Anterior cingulate cortex (tissue), 58 donors: ENCODE measurements at regions not wholly inside any gene's neighbourhood (a gene's known extent, or its start where the extent isn't known, plus 50 kb on each side); places are given as distances from the start of the nearest gene placed in this dataset.
"Not testable (repeated sequence)": the region's sequence is repeated elsewhere in the genome, so short reads cannot be mapped to it uniquely, and the experiment has no call there.

Experiments used
- DNase-seq, 58 donors: peaks; one replicate each; lab custom pipeline; 2025; lab: John Stamatoyannopoulos, UW

DNA sequence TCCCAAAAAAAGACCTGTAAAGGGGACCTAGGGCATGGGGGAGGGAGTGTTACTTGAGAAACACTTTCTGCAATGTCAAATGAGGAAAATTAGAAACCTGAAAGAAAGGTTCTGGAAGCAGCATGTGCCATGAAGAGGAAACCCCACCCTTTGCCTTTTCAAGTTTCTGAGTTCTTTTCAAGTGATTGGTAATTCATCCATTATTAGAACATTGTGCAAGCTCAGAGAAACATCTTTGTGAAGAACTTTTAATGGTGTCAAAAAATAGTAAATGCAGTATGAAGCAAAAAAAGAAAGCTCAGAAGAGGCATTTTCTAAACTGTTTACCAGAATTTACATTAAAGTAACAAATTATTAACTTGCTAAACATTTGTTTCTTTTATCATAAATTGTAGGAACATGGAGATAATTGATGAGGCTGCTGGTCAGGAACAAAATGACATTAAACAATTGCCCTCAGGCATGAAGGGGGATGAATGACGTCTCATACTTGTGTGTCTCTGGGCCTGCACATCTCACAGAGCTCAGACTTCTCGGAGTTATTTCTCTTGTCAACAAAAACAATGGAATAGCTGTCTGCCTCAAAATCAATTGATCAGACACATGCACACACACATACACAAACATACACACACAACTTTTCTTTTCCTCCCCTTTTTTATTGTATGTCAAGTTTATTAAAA, 1946.0 kb upstream of the CDH6 start:
- no peak for DNase-seq

DNA sequence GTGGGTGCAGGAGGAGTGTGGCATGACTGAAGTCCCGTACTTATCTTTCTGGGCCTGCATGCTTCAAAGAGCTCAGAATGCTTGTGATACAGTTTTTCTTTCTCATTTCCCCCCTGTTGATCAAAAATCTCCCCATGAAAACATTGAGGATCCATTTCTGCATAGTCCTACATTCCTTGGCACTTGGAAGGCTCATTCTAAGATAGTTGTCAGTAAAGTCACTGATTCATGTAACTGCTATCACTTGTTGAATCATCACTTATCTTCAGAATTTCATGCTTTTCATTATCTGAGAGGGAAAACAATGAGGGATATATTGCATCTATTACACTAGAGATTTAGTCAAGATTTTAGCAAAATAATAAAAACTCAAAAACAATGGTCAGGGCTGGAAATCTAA, 1953.1 kb upstream of the CDH6 start:
- DNase-seq: no peak

DNA sequence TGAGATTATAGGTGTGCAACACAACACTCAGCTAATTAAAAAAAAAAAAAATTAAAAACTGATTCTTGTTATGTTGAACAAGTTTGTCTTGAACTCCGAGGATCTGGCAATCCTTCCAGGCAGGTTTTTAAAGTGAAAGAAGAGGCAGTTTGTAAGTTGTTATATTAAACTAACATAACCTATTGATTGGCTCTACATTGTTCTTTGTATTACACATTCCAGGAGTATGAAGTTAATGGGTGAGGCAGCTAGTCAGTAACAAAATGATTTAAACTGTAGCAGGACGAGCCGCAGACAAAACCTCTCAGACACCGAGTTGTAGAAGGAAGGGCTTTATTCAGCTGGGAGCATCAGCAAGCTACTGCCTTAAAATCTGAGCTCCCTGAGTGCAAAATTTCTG, 1953.9 kb upstream of the CDH6 start:
- no peak for DNase-seq

DNA sequence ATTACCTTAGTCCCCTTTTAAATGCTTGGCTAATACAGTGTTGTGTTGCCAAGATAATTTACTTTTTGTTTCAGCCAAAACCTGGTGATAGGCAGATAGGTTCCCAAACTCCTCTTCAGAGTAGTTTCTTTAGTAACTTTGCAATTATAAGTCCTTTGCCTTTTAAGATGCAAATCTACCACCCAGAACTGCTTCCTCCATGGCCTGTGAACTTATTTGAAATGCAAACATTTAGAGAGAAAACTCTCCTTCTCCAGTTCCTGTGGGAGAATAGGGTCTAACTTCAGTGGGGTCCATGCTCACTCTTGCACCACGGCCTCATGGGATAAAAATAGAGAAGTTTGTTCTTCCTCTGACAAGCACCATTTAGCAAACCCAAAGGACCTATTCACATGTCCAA, 1955.4 kb upstream of the CDH6 start:
- DNase-seq: no peak

DNA sequence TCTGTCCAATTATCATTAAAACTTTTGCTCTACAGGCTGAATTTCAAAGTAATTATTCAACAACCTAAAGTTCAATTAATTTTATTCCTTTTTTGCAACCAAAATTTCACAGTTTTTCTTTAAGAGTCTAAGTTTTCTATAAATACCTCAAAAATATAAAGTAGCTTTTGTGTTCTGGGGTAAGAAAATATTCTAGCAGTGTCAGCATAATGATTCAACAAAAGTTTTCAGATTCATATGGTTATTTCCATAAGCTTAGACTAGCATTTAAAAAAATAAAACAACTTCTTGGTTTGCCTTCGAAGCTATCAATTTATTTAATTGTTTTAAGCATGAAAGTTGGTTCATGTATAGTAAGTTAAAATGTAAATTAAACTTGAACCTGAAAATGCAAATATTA, 1962.3 kb upstream of the CDH6 start:
- DNase-seq: no peak

DNA sequence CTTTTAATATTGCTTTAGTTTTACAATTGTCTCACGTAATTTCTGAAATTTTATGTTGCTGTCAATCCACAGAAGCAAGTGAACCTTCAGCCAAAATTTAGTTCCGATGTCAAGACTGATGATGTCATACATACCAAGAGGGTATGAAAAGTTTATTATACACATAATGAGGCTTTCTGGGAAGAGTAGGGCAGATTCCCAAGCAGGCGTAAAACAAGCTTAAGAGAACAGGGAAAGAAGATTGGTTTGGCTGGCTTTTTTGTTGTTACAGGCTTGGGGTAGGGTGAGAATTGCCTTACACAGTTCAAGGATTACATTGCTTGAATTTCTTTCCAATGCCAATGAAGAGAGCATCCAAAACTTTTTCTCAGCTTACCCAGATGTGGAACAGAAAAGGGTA, 1962.9 kb upstream of the CDH6 start:
- no peak for DNase-seq

DNA sequence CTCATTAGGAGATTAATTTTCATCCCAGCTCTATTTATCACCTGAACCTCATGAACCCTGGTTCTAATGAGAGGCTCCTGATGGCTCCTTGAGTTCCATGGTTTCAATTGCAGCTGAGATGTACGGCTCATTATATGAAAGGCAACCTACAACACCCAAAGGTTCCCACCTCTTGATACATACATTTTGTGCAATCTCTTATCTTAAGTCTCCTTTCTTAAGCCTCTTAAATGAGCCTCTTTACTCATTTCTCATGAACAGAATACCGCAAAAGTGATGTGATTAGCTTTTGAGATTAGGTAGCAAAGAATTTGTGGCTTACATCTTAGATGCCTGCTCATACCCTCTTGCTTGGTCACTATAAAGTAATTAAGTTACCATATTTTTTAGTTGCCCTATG, 1964.0 kb upstream of the CDH6 start:
- no peak for DNase-seq

DNA sequence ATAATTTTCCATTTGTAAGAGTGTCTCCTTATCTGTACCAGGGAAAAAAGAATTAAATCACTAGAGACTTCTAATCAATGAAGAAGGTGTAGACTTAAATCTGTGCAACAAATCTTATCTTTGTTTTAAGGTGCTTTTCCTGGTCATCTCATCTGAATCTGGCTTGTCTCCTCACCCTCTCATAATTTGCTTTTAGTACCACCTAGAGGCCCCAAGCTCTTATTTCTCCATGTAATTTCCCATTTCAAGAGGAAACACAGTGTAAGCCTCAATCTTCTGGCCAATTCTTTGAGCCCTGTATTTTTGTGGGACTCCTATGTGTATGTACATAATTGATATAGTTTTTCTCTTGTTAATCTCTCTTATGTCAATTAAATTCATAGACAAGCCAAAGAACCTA, 1975.3 kb upstream of the CDH6 start:
- no peak for DNase-seq

DNA sequence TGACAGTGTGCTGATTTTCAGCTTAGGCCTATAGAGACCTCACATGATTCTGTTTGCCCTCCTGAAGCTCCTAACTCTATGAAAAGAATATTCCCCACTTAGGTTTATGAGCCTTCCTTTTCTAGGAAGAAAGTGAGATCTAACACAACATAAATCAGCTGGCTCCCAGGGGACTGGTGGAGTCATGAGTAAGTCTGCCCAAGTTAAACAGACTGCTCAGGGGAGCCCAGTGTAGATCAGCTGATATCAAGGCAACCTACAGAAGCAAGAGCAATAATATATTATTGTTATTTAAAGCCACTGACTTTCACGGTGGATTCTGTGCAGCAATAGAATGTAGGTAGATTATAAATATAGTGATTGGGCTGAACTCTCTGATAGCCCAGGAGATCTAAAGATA, 1978.6 kb upstream of the CDH6 start:
- DNase-seq: no peak

DNA sequence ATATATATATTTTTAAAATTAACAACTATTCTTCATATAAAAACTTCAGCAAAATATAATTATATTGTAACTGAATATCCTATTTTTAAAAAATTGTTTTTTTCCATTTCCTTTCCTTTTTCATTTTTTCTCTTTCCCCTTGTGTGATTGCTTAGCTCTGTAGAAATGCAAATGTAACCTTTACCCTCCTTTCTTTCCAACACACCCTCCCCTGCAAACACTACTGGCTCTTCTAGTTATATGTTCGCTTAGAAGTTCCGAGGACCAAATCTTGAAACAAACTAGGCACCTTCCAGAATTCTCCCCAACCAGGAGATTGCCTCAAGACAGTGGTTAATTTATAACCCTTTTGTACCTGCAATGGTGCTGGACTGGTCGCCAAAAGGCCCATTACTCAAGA, 1980.0 kb upstream of the CDH6 start:
- DNase-seq: no peak

DNA sequence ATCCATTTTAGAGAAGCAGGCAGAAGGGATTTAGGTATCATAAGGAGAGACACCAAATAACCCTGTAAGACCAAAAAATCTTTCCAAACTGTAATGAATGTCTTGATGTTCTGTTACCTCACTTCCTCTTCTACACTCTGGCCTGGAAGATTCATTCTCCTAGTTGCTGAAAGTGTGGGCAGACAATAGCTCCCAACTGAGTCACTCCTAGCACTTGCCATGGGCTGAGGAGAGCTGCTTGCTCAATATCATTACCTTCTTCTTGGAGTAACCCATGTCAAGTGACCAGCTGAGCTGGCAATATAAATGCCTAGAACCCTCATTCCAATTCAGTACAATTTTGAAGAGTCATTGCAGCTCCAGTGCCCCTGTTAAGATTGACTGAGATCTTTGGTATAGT, 1985.5 kb upstream of the CDH6 start:
- DNase-seq: no peak

DNA sequence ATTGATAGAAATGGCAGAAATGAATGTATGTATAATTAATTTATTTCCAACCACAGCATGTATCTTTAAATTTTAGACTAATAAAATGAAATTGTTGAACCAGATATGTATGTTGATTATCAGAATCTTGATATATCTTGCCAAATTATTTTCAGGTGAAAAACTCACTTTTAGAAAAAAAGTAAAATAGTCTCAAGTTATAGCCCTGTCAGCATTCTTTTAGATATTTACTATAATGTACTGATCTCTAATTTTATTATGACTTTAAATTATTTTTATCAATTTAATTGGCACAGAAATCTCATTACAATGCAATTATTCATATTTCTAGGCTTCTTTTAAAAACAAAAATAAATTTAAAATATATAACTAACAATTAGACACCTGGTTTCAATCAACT, 1990.4 kb upstream of the CDH6 start:
- DNase-seq: no peak

DNA sequence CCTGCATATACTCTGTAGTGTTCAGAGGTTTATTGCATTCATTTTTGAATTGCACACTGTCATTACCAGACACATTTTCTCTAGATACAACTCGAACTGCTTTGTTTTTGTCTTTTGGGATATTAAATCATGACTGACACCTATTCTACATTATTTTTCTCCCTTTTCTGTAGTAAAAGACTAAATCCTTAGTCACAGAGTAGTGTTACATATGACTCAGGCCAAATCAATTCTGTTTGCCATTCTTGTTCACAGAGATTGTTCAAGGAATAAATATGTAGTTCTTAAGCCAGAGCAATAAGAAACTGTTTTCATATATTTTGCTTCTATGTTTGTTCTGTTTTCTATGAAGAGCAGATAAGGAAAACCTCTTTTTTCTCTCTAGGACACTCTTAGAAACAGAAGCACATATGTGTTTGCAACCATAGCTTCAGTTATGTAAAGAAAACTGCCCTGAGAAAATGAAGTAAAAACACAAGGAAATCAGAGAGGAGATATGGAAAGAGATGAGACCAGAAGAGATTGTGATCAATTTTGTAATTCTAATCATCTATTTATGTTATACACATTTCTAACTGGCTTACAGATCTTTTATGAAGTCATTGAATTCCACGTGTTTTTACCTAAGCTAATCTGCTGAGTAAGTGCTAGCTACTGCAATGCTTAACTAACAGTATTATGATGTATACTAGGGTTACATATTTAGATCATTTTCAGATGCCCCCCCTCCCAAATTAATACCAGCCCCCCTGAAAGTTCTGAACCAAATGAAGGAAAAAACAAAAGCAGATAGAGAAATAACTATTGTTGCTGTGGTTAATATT, 1995.6 kb upstream of the CDH6 start:
- no peak for DNase-seq

DNA sequence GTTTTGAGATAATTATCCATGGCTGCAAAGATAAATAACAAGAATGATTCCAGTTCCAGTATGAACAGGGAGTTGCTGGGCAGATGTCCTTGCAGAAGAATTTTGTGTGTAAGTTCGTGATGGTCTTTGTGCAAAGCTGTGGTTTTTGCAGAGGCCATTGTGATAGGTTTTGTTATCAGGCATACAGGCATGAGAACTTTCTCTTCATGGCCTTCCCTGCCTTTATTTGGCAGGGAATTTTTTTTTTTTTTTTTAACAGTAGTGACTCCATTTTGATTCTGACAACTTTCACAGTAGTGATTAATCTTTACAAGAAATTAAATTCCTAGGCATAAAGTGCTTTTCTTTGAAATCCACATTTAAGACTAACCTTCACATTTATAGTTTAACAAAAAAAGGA, 1999.5 kb upstream of the CDH6 start:
- DNase-seq: no peak

DNA sequence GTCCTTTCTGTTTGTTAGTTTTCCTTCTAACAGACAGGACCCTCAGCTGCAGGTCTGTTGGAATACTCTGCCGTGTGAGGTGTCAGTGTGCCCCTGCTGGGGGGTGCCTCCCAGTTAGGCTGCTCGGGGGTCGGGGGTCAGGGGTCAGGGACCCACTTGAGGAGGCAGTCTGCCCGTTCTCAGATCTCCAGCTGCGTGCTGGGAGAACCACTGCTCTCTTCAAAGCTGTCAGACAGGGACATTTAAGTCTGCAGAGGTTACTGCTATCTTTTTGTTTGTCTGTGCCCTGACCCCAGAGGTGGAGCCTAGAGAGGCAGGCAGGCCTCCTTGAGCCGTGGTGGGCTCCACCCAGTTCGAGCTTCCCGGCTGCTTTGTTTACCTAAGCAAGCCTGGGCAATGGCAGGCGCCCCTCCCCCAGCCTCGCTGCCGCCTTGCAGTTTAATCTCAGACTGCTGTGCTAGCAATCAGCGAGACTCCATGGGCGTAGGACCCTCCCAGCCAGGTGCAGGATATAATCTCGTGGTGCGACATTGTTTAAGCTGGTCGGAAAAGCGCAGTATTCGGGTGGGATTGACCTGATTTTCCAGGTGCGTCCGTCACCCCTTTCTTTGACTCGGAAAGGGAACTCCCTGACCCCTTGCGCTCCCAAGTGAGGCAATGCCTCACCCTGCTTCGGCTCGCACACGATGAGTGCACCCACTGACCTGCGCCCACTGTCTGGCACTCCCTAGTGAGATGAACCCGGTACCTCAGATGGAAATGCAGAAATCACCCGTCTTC, 2002.0 kb upstream of the CDH6 start:
- DNase-seq: not testable (repeated sequence)

DNA sequence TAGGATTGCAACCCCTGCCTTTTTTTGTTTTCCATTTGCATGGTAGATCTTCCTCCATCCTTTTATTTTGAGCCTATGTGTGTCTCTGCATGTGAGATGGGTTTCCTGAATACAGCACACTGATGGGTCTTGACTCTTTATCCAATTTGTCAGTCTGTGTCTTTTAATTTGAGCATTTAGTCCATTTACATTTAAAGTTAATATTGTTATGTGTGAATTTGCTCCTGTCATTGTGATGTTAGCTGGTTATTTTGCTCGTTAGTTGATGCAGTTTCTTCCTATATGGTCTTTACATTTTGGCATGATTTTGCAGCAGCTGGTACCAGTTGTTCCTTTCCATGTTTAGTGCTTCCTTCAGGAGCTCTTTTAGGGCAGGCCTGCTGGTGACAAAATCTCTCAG, 2003.1 kb upstream of the CDH6 start:
- not testable (repeated sequence) for DNase-seq

DNA sequence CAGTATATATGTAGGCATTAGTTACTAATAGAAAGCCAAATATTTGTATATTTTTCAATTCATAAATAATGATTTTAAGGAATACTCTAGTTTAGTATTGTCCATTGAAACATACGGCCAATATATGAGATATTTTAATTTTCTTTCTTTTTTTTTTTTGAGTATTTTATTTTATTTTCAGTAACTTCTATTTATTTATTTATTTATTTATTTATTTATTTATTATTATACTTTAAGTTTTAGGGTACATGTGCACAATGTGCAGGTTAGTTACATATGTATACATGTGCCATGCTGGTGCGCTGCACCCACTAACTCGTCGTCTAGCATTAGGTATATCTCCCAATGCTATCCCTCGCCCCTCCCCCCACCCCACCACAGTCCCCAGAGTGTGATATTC, 2007.1 kb upstream of the CDH6 start:
- DNase-seq: not testable (repeated sequence)

DNA sequence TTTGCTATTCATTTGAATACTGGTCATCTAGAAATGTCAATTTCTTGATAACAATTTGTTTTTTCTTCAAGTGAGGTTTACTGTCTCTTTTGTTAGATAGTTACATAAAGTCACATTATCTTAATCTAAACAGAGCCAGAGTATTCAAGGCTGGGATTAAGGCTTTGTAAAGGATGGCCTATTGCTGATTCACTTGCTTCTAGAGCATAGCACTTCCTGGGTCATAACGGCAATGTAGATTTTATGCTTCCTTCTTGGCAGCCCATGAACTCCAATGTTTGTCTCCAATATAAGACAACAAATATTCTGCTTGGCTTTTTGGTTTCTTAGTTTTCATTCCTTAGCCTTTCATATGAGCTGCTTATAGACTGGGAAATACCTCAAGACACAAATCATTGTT, 2007.9 kb upstream of the CDH6 start:
- no peak for DNase-seq

DNA sequence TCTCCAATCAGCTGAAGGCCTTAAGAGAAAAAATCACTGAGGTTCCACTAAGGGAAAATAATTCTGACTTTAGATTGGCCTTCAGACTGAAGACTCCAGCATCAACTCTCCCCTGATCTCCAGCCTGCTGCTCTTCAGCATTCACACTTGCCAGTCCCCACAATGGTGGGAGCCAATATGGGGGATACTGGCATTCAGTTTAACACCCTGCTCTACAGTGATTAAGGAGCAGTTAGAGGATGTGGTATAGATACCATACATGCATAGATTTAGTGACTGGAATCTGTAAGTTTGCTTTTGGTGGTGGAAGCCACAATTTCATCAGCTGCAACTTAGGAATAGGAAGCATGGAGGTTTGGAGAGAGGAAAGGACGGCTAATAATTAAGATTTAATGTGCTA, 2017.7 kb upstream of the CDH6 start:
- no peak for DNase-seq

DNA sequence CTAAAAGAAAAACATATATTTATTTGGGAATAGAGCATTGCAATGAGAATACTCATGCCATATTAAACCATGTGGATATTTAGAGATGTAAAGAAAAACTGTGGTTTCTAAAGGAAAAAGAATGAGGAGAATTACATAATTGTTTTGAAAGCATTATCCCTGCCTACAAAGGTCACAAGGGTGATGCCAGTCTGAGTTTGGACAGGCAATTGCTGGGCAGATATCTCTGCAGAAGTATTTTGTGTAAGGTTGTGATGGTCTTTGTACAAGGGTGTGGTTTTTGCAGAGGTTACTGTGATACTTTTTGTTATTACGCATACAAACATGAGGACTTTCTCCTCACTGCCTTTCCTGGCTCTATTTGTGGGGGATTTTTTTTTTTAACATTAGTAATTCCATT, 2022.9 kb upstream of the CDH6 start:
- no peak for DNase-seq

DNA sequence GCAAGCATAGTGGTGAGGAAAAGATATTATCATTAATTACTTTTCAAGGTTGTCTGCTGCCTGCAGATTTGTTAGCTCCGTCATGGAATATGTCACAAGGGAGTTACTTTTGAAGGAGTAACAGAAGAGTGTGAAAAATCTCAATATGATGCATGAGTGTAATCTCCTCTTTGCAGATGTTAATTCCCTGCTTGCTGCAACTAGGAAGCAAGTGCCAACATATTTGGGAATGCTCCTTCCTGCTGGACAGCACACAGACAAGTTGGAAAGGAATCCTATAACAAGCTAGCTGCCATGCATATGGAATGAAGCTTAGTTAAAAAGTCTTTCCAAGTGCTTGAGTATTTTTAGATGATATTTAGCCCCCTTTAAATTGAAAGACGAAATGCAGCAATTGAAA, 2023.6 kb upstream of the CDH6 start:
- DNase-seq: no peak

DNA sequence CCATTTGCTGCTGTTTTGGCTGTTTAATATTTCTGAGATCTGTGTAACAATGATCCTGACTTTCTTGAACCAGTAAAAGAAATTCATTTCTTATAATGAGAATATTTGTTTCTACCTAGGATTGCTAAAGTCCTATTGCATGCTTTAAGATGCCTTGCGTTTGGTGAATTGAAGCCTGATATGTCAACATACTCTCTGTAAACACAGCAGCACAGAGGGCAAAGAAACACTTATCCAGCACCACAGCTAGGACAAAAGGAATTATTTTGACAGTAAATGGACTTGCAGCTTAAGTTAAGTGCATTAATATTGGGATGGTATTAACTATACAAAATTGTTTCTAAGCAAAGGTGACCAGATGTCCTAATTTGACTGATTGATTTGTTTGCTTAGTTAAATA, 2031.2 kb upstream of the CDH6 start:
- DNase-seq: no peak
